ENCODE measurements at regions not wholly inside any gene's neighbourhood (a gene's known extent, or its start where the extent isn't known, plus 50 kb on each side); places are given as distances from the start of the nearest gene placed in this dataset.

- Histone ChIP-seq H3K36me3 (no peaks in the 10 kb centered on the region), H3K9me3 (no peaks in the 10 kb centered on the region), H3K4me1 (no peaks in the 10 kb centered on the region), H3K4me3 (no peak overlapping the region), H3K27me3 (no peaks in the 10 kb centered on the region), H3K27ac (replicated peaks in 1 of 4) (no peak overlapping the region)
- intact Hi-C loops (cut with DNase I): no loop called here
- WGBS: 100% methylated on average over 1 of the region's 1 CpG
- DNase-seq (ENCODE audit: extremely low spot score): no peak
- TF ChIP-seq POLR2AphosphoS5 (IDR thresholded peaks at IDR 0.05) (no peak), POLR2A (IDR thresholded peaks at IDR 0.05; ENCODE audit: low read depth) (no peak), EP300 (IDR thresholded peaks at IDR 0.05) (no peak)
- TF ChIP-seq, protein P1, sequence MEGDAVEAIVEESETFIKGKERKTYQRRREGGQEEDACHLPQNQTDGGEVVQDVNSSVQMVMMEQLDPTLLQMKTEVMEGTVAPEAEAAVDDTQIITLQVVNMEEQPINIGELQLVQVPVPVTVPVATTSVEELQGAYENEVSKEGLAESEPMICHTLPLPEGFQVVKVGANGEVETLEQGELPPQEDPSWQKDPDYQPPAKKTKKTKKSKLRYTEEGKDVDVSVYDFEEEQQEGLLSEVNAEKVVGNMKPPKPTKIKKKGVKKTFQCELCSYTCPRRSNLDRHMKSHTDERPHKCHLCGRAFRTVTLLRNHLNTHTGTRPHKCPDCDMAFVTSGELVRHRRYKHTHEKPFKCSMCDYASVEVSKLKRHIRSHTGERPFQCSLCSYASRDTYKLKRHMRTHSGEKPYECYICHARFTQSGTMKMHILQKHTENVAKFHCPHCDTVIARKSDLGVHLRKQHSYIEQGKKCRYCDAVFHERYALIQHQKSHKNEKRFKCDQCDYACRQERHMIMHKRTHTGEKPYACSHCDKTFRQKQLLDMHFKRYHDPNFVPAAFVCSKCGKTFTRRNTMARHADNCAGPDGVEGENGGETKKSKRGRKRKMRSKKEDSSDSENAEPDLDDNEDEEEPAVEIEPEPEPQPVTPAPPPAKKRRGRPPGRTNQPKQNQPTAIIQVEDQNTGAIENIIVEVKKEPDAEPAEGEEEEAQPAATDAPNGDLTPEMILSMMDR (IDR thresholded peaks at IDR 0.05): no peak
Observed at GRCh38 chr14:25472700-25473099, 422.8 kb upstream of the STXBP6 start.

DNA sequence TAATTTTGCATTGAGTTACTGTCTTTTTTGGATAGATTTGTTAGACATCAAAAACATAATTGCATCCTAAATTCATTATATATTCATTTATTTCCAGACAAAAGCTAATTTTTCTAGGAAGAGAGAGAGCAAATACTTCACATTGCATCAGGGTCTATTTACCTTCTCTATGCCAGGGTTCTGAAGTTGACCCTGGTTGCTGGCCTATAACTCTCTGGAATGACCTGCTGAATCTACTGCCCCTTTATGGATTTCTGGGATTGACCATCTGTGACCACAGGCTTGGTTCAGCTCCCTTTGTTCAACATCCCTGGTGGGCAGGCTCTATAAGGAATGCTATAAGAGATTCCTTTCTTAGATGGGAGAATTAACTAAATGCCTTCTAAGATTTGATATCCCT lies 414.8 kb upstream of the STXBP6 start:
- TF ChIP-seq POLR2AphosphoS5 (IDR thresholded peaks at IDR 0.05) (no peak), EP300 (IDR thresholded peaks at IDR 0.05) (no peak), POLR2A (IDR thresholded peaks at IDR 0.05; ENCODE audit: low read depth) (no peak)
- TF ChIP-seq, protein P1 (IDR thresholded peaks at IDR 0.05): no peak
- Histone ChIP-seq H3K4me1 (no peaks in the 10 kb centered on the region), H3K9me3 (no peaks in the 10 kb centered on the region), H3K27ac (replicated peaks in 1 of 4) (no peak overlapping the region), H3K36me3 (no peaks in the 10 kb centered on the region), H3K27me3 (no peaks in the 10 kb centered on the region), H3K4me3 (no peak overlapping the region)
- intact Hi-C loops (cut with DNase I): no loop called here
- DNase-seq (ENCODE audit: extremely low spot score): no peak

GRCh38 chr14:25464078-25464477 lies 414.1 kb upstream of the STXBP6 start:
- DNase-seq (ENCODE audit: extremely low spot score): no peak
- no peak overlapping the region for H3K27ac ChIP-seq (replicated peaks in 1 of 4)
- no peaks in the 10 kb centered on the region for H3K36me3 ChIP-seq
- TF ChIP-seq POLR2A (IDR thresholded peaks at IDR 0.05; ENCODE audit: low read depth) (no peak), POLR2AphosphoS5 (IDR thresholded peaks at IDR 0.05) (no peak), EP300 (IDR thresholded peaks at IDR 0.05) (no peak)
- TF ChIP-seq, protein P1 (IDR thresholded peaks at IDR 0.05): no peak
- intact Hi-C loops (cut with DNase I): no loop called here
- H3K27me3 ChIP-seq: no peaks in the 10 kb centered on the region
- no peaks in the 10 kb centered on the region for H3K4me1 ChIP-seq
- no peaks in the 10 kb centered on the region for H3K9me3 ChIP-seq
- no peak overlapping the region for H3K4me3 ChIP-seq

GRCh38 chr14:25463480-25463879 lies 413.5 kb upstream of the STXBP6 start:
- H3K27me3 ChIP-seq: no peaks in the 10 kb centered on the region
- WGBS: 28% methylated on average over 1 of the region's 1 CpG

DNA sequence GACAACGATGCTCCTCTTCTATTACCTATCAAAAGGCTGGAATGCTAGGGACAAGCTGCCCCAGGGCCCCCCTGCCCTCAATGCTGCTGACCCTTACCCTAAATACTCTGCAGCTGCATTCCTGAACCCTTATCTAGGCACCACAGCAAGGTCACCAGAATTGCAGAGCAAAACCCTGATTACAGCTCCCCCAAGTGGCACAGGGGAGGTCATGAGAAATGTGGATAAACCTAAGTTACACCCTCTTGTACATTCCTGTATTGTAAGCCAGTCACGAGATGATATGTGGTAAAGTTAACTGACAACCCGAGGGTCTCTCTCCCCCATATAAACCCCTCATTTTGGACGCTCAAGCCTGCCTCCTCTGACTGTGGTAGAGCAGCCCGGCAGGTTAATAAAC lies 411.8 kb upstream of the STXBP6 start:
- Histone ChIP-seq H3K27ac (replicated peaks in 1 of 4) (no peak overlapping the region), H3K36me3 (no peaks in the 10 kb centered on the region), H3K4me1 (no peaks in the 10 kb centered on the region), H3K27me3 (no peaks in the 10 kb centered on the region), H3K4me3 (no peak overlapping the region), H3K9me3 (no peaks in the 10 kb centered on the region)
- intact Hi-C loops (cut with DNase I): no loop called here
- TF ChIP-seq, protein P1 (IDR thresholded peaks at IDR 0.05): no peak
- TF ChIP-seq POLR2AphosphoS5 (IDR thresholded peaks at IDR 0.05) (no peak), POLR2A (IDR thresholded peaks at IDR 0.05; ENCODE audit: low read depth) (no peak), EP300 (IDR thresholded peaks at IDR 0.05) (no peak)
- no peak for DNase-seq (ENCODE audit: extremely low spot score)
- 82% methylated on average over 4 of the region's 5 CpGs for WGBS

More at GRCh38 chr14:25463480-25463879, 413.5 kb upstream of the STXBP6 start:
- no peak overlapping the region for H3K27ac ChIP-seq (replicated peaks in 1 of 4)
- no peaks in the 10 kb centered on the region for H3K4me1 ChIP-seq
- DNase-seq (ENCODE audit: extremely low spot score): no peak
- no peak overlapping the region for H3K4me3 ChIP-seq
- H3K9me3 ChIP-seq: no peaks in the 10 kb centered on the region
- TF ChIP-seq POLR2AphosphoS5 (IDR thresholded peaks at IDR 0.05) (no peak), EP300 (IDR thresholded peaks at IDR 0.05) (no peak), POLR2A (IDR thresholded peaks at IDR 0.05; ENCODE audit: low read depth) (no peak)
- TF ChIP-seq, protein P1 (IDR thresholded peaks at IDR 0.05): no peak
- intact Hi-C loops (cut with DNase I): no loop called here
- H3K36me3 ChIP-seq: no peaks in the 10 kb centered on the region

Measured in esophagus muscularis mucosa (tissue), 4 donors.